BE2C (cell line): ENCODE measurements at regions not wholly inside any gene's neighbourhood (a gene's known extent, or its start where the extent isn't known, plus 50 kb on each side); places are given as distances from the start of the nearest gene placed in this dataset.

Experiments
- DNase-seq: peaks from one replicate; pipeline ENCODE4 v3.0.0-alpha.2; 2020
- H3K27me3 ChIP-seq: fragments of 250-450 bp; sonication (Bioruptor Pico); 2 replicates; pipeline ENCODE4 v1.5.1; 2020; ENCODE audit warnings: mild to moderate bottlenecking
- H3K36me3 ChIP-seq: fragments of 250-450 bp; sonication (Bioruptor Pico); 2 replicates; pipeline ENCODE4 v1.5.1; 2020; ENCODE audit warnings: mild to moderate bottlenecking
- H3K4me1 ChIP-seq: fragments of 250-450 bp; sonication (Bioruptor Pico); 2 replicates; pipeline ENCODE4 v1.5.1; 2020
- H3K4me3 ChIP-seq: 2 replicates; pipeline ENCODE4 v1.5.1; 2011; ENCODE audit warnings: low read depth, low read length
- H3K9me3 ChIP-seq: fragments of 250-450 bp; sonication (Bioruptor Pico); 2 replicates; pipeline ENCODE4 v1.5.1; 2020
- CTCF ChIP-seq: IDR thresholded peaks from 2 replicates; pipeline ENCODE4 v1.5.1; 2012; ENCODE audit warnings: mild to moderate bottlenecking, low read depth, low read length

GRCh38 chr11:127110542-127110941 lies 110.0 kb upstream of the KIRREL3 start:
- DNase-seq: no peak
- Histone ChIP-seq H3K27me3 (no peaks in the 10 kb centered on the region), H3K4me3 (no peak overlapping the region), H3K4me1 (peaks cover 12% of the 10 kb centered on the region), H3K36me3 (no peaks in the 10 kb centered on the region), H3K9me3 (no peaks in the 10 kb centered on the region)
- TF ChIP-seq CTCF: no peak

GRCh38 chr11:127109796-127110480 lies 109.4 kb upstream of the KIRREL3 start:
- DNase-seq: no peak
- H3K36me3 ChIP-seq: no peaks in the 10 kb centered on the region
- H3K27me3 ChIP-seq: no peaks in the 10 kb centered on the region
- no peak overlapping the region for H3K4me3 ChIP-seq
- no peaks in the 10 kb centered on the region for H3K9me3 ChIP-seq
- peaks cover 14% of the 10 kb centered on the region for H3K4me1 ChIP-seq
- TF ChIP-seq CTCF: no peak

GRCh38 chr11:127108838-127109237 lies 108.3 kb upstream of the KIRREL3 start:
- no peak for DNase-seq
- no peaks in the 10 kb centered on the region for H3K9me3 ChIP-seq
- TF ChIP-seq CTCF: no peak
- no peak overlapping the region for H3K4me3 ChIP-seq
- H3K4me1 ChIP-seq: peaks cover 14% of the 10 kb centered on the region
- no peaks in the 10 kb centered on the region for H3K27me3 ChIP-seq
- H3K36me3 ChIP-seq: no peaks in the 10 kb centered on the region

- DNase-seq: no peak
- Histone ChIP-seq H3K4me1 (peaks cover 14% of the 10 kb centered on the region), H3K27me3 (no peaks in the 10 kb centered on the region), H3K4me3 (no peak overlapping the region), H3K36me3 (no peaks in the 10 kb centered on the region), H3K9me3 (no peaks in the 10 kb centered on the region)
- TF ChIP-seq CTCF: no peak
These were observed 106.4 kb upstream of the KIRREL3 start for GRCh38 chr11:127106938-127107337.

GRCh38 chr11:127105593-127106541 lies 105.3 kb upstream of the KIRREL3 start:
- Histone ChIP-seq H3K27me3 (no peaks in the 10 kb centered on the region), H3K4me3 (no peak overlapping the region), H3K4me1 (peaks cover 14% of the 10 kb centered on the region), H3K9me3 (no peaks in the 10 kb centered on the region), H3K36me3 (no peaks in the 10 kb centered on the region)
- peak; percentile 64 for DNase-seq
- TF ChIP-seq CTCF: no peak
